ENCODE measurements at regions not wholly inside any gene's neighbourhood (a gene's known extent, or its start where the extent isn't known, plus 50 kb on each side); places are given as distances from the start of the nearest gene placed in this dataset.
"Not testable (repeated sequence)": the region's sequence is repeated elsewhere in the genome, so short reads cannot be mapped to it uniquely, and the experiment has no call there.

DNA sequence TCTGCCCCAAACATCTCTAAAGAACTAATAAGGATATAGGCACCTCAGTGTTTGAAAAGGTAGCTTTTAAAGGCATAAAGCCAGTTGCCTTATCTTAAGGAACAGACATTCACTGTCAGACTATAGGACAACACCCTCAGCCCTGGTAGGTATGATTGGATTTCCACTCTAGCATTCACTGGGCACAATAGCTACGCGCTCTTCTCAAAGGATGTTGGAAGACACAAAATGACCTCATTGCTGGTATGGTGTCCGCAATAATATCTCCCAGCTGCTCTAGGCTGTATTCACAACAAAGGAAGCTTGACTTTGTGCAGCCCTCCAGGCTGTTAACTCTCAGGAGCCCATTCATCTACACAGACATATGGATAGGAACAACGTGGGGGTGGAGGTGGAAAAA, 119.4 kb upstream of the CXADR start:
- DNase-seq (ENCODE audit: low read depth), result no peak

DNA sequence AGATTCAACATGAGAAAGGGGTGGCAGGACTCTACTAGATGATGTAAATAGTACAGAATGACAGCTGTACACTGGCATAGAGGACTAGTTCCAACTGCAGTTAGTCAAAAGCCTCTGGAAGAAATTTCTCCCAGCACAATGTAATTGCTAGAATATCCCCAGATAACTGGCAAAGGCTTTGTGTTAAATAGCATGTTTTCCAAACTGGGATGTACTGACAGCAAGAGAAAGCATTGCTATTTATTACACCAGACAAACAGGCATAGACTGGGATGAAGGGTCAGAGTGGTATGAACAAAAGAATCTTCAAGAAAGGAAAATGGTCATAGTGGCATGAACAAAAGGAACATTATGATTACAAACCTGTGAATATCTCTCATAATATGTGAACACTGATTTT, 115.9 kb upstream of the CXADR start:
- no peak for DNase-seq (ENCODE audit: low read depth)

DNA sequence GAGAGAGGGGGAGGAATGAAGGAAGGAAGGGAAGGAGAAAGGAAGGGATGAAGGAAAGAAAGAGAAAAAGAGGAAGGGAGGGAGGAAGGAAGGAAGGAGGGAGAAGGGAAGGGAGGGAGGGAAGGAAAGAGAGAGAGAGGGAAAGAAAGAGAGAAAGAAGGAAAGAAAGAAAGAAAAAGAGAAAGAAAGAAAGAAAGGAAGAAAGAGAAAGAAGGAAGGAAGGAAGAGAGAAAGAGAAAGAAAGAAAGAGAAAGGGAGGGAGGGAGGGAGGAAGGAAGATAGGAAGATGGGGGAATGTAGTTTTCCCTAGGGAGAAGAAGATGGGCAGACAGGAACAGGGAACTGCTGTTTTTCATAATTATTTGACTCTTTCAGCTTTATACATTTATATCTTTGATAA, 115.1 kb upstream of the CXADR start:
- no peak for DNase-seq (ENCODE audit: low read depth)

DNA sequence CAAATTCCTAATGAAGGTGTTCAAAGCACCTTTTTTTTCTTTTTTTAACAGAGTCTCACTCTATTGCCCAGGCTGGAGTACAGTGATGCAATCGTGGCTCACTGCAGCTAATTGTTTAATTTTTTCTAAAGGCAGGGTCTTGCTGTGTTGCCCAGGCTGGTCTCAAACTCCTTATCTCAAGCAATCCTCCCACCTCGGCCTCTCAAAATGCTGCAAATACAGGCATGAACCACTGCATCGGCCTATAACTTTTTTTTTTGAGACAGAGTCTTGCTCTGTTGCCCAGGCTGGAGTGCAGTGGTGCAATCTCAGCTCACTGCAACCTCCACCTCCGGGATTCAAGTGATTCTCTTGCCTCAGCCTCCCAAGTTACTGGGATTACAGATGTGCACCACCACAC, 113.9 kb upstream of the CXADR start:
- not testable (repeated sequence) for DNase-seq (ENCODE audit: low read depth)

DNA sequence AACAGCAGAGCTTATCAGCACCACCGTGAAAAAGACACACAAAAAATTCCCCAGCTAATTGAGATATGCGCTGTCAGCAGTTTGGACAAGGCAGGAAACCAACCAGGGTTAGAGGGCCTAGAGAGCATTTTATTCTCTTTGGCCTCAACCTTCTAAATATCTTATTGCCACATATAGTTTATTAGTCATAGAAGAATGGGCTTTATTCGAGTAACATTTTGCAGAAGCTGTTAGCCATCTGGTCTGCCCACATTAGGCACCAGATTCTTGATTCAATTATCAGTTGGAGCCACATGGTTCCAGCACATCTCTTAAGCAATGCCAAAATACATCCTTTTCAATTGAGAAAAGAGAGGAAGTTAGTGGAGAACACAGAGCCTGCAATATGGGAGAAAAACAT, 109.9 kb upstream of the CXADR start:
- no peak for DNase-seq (ENCODE audit: low read depth)

GRCh38 chr21:17406202-17406601, 106.6 kb upstream of the CXADR start:
- no peak for DNase-seq (ENCODE audit: low read depth)

DNA sequence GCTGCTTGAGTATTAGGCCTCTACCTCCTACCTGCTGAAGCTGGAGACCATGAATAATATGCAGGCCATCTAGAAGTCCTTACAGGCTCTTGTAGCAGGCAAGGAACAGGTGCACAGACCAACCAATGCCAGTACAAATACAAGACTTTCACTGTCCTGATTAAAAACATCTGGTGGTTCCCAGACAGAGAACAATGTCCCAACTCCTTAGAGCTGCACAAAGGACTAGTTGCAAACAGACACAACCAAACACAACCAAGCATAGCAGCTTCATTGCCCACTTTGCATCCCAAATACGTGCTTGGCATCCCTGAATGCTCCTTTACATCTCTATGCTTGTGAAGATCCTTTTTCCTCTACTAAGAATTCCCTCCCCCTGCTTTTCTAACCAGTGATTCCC, 98.1 kb upstream of the CXADR start:
- no peak for DNase-seq (ENCODE audit: low read depth)

DNA sequence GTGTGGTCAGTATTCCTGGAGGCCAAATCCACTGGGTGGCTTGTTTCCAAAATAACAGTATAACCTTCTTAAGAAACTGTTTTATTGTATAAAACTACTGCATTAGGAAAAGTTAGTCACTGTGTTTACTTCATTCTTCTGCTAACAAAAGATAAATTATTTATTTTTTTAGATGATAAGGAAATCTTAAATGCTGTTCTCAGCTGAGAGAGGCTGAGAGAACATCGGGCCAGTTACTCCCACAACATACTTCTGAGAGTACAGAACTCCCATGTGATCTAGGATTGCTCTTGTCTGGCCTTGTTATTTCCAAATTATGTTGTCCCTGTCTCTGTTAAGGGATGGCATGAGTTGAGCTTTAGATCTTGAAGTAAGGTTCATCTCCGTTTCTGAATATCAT, 96.7 kb upstream of the CXADR start:
- no peak for DNase-seq (ENCODE audit: low read depth)

DNA sequence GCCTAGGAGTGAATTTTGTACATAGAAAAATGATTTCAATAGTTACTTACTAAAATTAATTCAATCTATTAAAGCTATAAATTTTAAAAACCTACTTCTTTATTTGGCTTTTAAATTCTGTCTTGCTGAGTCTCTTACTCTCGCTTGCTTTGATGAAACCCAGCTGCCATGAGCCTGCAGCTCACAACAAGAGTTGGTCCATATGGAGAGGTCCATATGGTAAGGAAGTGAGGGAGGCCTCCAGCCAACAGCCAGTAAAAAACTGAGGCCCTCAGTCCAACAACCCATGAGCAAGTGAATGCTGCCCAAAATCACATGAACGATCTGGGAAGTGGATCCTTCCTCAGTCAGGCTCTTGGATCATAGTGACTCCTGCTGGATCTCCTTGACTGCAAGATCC, 89.9 kb upstream of the CXADR start:
- no peak for DNase-seq (ENCODE audit: low read depth)

- no peak for DNase-seq (ENCODE audit: low read depth)
Measured at GRCh38 chr21:17427157-17427556, 85.7 kb upstream of the CXADR start.

DNA sequence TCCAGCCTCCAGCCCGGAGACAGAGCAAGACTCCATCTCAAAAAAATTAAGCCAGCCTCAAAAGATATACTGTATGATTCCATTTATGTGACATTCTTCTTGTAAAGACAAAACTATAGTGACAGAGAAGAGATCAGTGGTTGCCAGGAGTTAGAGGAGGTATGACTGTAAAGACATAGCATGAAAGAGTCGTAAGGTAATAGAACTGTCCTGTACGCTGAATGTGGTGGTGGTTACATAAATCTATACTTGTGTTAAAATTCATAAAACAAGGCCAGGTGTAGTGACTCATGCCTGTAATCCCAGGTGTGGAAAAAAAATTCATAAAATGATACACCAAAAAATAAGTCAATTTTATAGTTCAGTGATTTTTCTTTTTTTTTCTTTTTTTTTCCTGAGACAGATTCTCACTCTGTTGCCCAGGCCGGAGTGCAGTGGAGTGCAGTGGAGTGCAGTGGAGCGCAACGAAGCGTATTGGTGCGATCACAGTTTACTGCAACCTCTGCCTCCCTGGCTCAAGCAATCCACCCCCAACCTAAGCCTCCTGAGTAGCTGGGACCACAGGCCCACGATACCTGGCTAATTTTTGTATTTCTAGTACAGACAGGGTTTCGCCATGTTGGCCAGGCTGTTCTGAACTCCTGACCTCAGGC, 84.9 kb upstream of the CXADR start:
- no peak for DNase-seq (ENCODE audit: low read depth)

- DNase-seq (ENCODE audit: low read depth), result no peak
Measured at GRCh38 chr21:17428484-17428869, 84.4 kb upstream of the CXADR start.

- DNase-seq (ENCODE audit: low read depth), result no peak
Measured at GRCh38 chr21:17428980-17429379, 83.9 kb upstream of the CXADR start.

GRCh38 chr21:17429936-17430335, 82.9 kb upstream of the CXADR start:
- DNase-seq (ENCODE audit: low read depth), result no peak

GRCh38 chr21:17432732-17433057, 80.1 kb upstream of the CXADR start:
- DNase-seq (ENCODE audit: low read depth), result no peak

DNA sequence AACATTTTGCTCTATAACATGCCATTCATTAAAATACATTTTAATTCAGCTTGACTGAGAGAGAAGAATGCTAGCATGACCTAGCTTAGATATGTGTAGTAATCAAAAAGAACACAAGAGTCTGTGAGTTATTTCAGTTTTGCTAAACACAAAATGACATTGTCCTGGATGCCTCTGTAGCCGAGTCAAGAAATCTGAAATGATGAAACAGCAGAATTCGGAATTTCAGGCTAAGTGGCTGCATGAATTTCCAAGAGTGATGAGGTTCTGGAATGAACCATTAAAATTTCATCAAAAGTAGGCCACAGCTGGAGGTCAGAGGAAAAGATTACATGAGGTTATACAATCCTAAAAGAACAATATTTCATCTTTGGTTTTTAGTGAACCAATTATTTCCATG, 79.1 kb upstream of the CXADR start:
- no peak for DNase-seq (ENCODE audit: low read depth)

GRCh38 chr21:17435565-17436543, 77.0 kb upstream of the CXADR start:
- no peak for DNase-seq (ENCODE audit: low read depth)

- no peak for DNase-seq (ENCODE audit: low read depth)
Measured at GRCh38 chr21:17436626-17437111, 76.2 kb upstream of the CXADR start.

GRCh38 chr21:17438635-17439034, 74.2 kb upstream of the CXADR start:
- no peak for DNase-seq (ENCODE audit: low read depth)

GRCh38 chr21:17440969-17441368, 71.9 kb upstream of the CXADR start:
- DNase-seq (ENCODE audit: low read depth), result no peak

DNA sequence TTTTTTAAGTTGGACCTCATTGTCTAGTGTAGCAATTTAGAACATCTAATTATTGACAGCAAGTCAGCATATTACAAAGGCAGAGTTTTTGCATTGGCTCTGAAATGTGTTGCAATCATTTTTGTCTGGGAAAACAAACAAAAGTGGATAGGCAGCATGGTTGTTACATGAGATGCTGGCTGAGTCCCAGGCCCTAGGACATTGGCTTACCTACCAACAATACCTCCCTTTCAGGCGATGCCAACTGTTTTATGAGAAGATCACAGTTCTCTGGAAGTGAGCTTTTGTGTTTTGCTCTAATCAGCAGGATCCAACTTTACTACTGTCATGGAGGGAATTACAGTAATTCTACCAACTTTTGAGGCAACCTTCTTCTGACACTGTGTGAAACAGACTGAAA, 71.5 kb upstream of the CXADR start:
- no peak for DNase-seq (ENCODE audit: low read depth)

DNA sequence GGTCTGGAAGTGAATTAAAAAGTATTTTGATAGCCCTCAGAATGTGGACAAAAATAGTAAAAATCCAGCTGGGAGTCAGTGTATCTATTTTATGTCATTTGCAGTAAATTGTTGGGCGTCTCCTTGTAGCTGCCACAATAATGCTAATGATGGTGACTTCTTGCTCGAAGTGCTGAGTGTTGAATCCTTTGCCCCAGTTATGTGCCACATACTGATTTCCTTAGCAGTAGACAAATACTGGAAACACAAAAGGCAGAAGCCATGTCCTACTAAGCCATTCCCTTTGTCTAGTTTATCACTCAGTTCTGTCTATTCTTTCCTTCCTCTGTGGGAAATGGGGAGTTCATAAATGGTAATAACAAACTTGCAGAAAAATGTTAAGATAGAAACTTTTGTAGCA, 70.7 kb upstream of the CXADR start:
- no peak for DNase-seq (ENCODE audit: low read depth)

GRCh38 chr21:17444828-17445227, 68.0 kb upstream of the CXADR start:
- DNase-seq (ENCODE audit: low read depth), result no peak

DNA sequence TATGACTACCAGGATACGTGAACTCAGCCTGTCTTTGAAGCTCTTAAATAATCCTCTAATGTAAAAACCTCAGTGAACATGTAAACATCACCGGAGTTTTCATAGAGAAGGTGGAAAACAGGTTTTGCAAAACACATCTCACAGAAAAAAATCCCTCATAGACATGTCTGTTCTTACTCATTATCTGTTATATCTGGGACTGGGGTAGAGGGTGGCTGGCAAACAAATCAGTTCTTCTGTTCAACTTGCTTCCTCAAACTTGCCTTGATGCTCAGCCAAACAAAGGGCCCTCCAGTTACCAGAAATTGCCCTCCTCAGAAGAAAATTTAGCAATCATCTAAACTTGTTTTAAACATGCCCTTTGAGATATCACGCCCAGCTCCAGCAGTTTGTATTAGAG, 66.1 kb upstream of the CXADR start:
- no peak for DNase-seq (ENCODE audit: low read depth)

Measured in stimulated activated CD8-positive, alpha-beta memory T cell treated with anti-CD3 and anti-CD28 coated beads, Interleukin-12 subunit alpha, Interleukin-12 subunit beta, amount 100 ng/mL, for 1 hour (primary cell).